ENCODE measurements at regions not wholly inside any gene's neighbourhood (a gene's known extent, or its start where the extent isn't known, plus 50 kb on each side); places are given as distances from the start of the nearest gene placed in this dataset.

- CTCF ChIA-PET: interaction anchor here (0.6 kb wide), 1 partner anchor 346 kb away, joined by 3 read pairs; no protein-coding TSS in a partner anchor
- Histone ChIP-seq H3K27me3 (ENCODE audit: control insufficient read depth, insufficient read depth, low read length) (no peaks in the 10 kb centered on the region), H3K4me3 (ENCODE audit: low read depth, low read length) (no peak overlapping the region), H3K36me3 (ENCODE audit: control insufficient read depth, insufficient read depth, low read length) (no peaks in the 10 kb centered on the region)
- 0 out of 2 replicates have a peak, but pooled peaks have one; percentile 14 for TF ChIP-seq CTCF (IDR thresholded peaks at IDR 0.05; ENCODE audit: insufficient read depth, low read depth, low read length)
- POLR2A ChIA-PET: no interaction called here
- no peak for DNase-seq (ENCODE audit: low read depth)
Observed at GRCh38 chr3:103440539-103441203, 1005.9 kb downstream of the ZPLD1 start.

- no peak for DNase-seq (ENCODE audit: low read depth)
- H3K36me3 ChIP-seq (ENCODE audit: control insufficient read depth, insufficient read depth, low read length): no peaks in the 10 kb centered on the region
- ChIA-PET POLR2A (no interaction called here), CTCF (no interaction called here)
- TF ChIP-seq CTCF (IDR thresholded peaks at IDR 0.05; ENCODE audit: insufficient read depth, low read depth, low read length): no peak
- H3K4me3 ChIP-seq (ENCODE audit: low read depth, low read length): no peak overlapping the region
- H3K27me3 ChIP-seq (ENCODE audit: control insufficient read depth, insufficient read depth, low read length): no peaks in the 10 kb centered on the region
Observed at GRCh38 chr3:103446953-103447629, 1012.3 kb downstream of the ZPLD1 start.

GRCh38 chr3:103453152-103453551 is 1018.3 kb downstream of the ZPLD1 start:
- ChIA-PET CTCF (no interaction called here), POLR2A (no interaction called here)
- H3K36me3 ChIP-seq (ENCODE audit: control insufficient read depth, insufficient read depth, low read length): no peaks in the 10 kb centered on the region
- no peak overlapping the region for H3K4me3 ChIP-seq (ENCODE audit: low read depth, low read length)
- no peak for DNase-seq (ENCODE audit: low read depth)
- no peak for TF ChIP-seq CTCF (IDR thresholded peaks at IDR 0.05; ENCODE audit: insufficient read depth, low read depth, low read length)
- no peaks in the 10 kb centered on the region for H3K27me3 ChIP-seq (ENCODE audit: control insufficient read depth, insufficient read depth, low read length)

GRCh38 chr3:103459815-103460214 is 1025.0 kb downstream of the ZPLD1 start:
- Histone ChIP-seq H3K36me3 (ENCODE audit: control insufficient read depth, insufficient read depth, low read length) (no peaks in the 10 kb centered on the region), H3K4me3 (ENCODE audit: low read depth, low read length) (no peak overlapping the region), H3K27me3 (ENCODE audit: control insufficient read depth, insufficient read depth, low read length) (no peaks in the 10 kb centered on the region)
- TF ChIP-seq CTCF (IDR thresholded peaks at IDR 0.05; ENCODE audit: insufficient read depth, low read depth, low read length): no peak
- POLR2A ChIA-PET: no interaction called here
- DNase-seq (ENCODE audit: low read depth): no peak
- CTCF ChIA-PET: no interaction called here

GRCh38 chr3:103470498-103470897 is 1035.7 kb downstream of the ZPLD1 start:
- no peak overlapping the region for H3K4me3 ChIP-seq (ENCODE audit: low read depth, low read length)
- TF ChIP-seq CTCF (IDR thresholded peaks at IDR 0.05; ENCODE audit: insufficient read depth, low read depth, low read length): no peak
- ChIA-PET CTCF (no interaction called here), POLR2A (no interaction called here)
- no peaks in the 10 kb centered on the region for H3K27me3 ChIP-seq (ENCODE audit: control insufficient read depth, insufficient read depth, low read length)
- H3K36me3 ChIP-seq (ENCODE audit: control insufficient read depth, insufficient read depth, low read length): no peaks in the 10 kb centered on the region
- no peak for DNase-seq (ENCODE audit: low read depth)

All from BJ (cell line).